H9 (cell line): ENCODE measurements at regions not wholly inside any gene's neighbourhood (a gene's known extent, or its start where the extent isn't known, plus 50 kb on each side); places are given as distances from the start of the nearest gene placed in this dataset.

ENCODE experiments used
- DNase-seq: peaks from one replicate; pipeline ENCODE4 v3.0.0-alpha.2; 2017
- H2AFZ ChIP-seq: one replicate; pipeline ENCODE4 v1.6.1; 2013; ENCODE audit warnings: mild to moderate bottlenecking, low read length, control low read depth, moderate library complexity
- H2AK5ac ChIP-seq: 2 replicates; pipeline ENCODE4 v1.6.1; 2013; ENCODE audit warnings: low read length, control low read depth, mixed read lengths; ENCODE audit not compliant: insufficient read length
- H2BK120ac ChIP-seq: one replicate; pipeline ENCODE4 v1.6.1; 2013; ENCODE audit warnings: low read depth, mild to moderate bottlenecking, low read length, control low read depth, inconsistent platforms; ENCODE audit not compliant: poor library complexity, severe bottlenecking
- H2BK12ac ChIP-seq: 2 replicates; pipeline ENCODE4 v1.6.1; 2013; ENCODE audit warnings: low read length, control low read depth, mixed read lengths, low read depth; ENCODE audit not compliant: insufficient read length
- H2BK15ac ChIP-seq: 2 replicates; pipeline ENCODE4 v1.6.1; 2013; ENCODE audit warnings: low read depth, low read length, control low read depth
- H2BK20ac ChIP-seq: one replicate; pipeline ENCODE4 v1.6.1; 2013; ENCODE audit warnings: low read depth, mild to moderate bottlenecking, low read length, control low read depth, inconsistent platforms; ENCODE audit not compliant: poor library complexity, severe bottlenecking
- H2BK5ac ChIP-seq: 2 replicates; pipeline ENCODE4 v1.6.1; 2013; ENCODE audit warnings: low read length, control low read depth, mixed read lengths; ENCODE audit not compliant: insufficient read length
- H3K14ac ChIP-seq: 2 replicates; pipeline ENCODE4 v1.6.1; 2013; ENCODE audit warnings: low read length, control low read depth; ENCODE audit not compliant: insufficient read depth
- H3K18ac ChIP-seq: 2 replicates; pipeline ENCODE4 v1.6.1; 2013; ENCODE audit warnings: low read depth, mild to moderate bottlenecking, mixed read lengths, low read length, control low read depth; ENCODE audit not compliant: insufficient read length
- H3K23ac ChIP-seq: 2 replicates; pipeline ENCODE4 v1.6.1; 2013; ENCODE audit warnings: low read length, control low read depth, mixed read lengths, low read depth; ENCODE audit not compliant: insufficient read length
- H3K23me2 ChIP-seq: 2 replicates; pipeline ENCODE4 v1.6.1; 2013; ENCODE audit warnings: low read depth, mild to moderate bottlenecking, mixed read lengths, low read length, control low read depth; ENCODE audit not compliant: insufficient read length, poor library complexity, severe bottlenecking
- H3K27ac ChIP-seq: 2 replicates; pipeline ENCODE4 v1.5.1; 2013; ENCODE audit warnings: low read length, control low read depth, mixed read lengths, low read depth; ENCODE audit not compliant: insufficient read length
- H3K27me3 ChIP-seq: 2 replicates; pipeline ENCODE4 v1.6.1; 2013; ENCODE audit warnings: low read length, control low read depth, inconsistent platforms; ENCODE audit not compliant: insufficient read depth
- H3K4ac ChIP-seq: 2 replicates; pipeline ENCODE4 v1.6.1; 2013; ENCODE audit warnings: low read depth, mild to moderate bottlenecking, control low read depth, inconsistent platforms, low read length, moderate library complexity
- H3K4me1 ChIP-seq: 2 replicates; pipeline ENCODE4 v1.6.1; 2013; ENCODE audit warnings: low read length, control low read depth, inconsistent platforms; ENCODE audit not compliant: insufficient read depth
- H3K4me2 ChIP-seq: 2 replicates; pipeline ENCODE4 v1.6.1; 2013; ENCODE audit warnings: low read length, control low read depth, mixed read lengths; ENCODE audit not compliant: insufficient read length, insufficient read depth
- H3K56ac ChIP-seq: 2 replicates; pipeline ENCODE4 v1.6.1; 2013; ENCODE audit warnings: low read depth, mild to moderate bottlenecking, mixed read lengths, low read length, control low read depth; ENCODE audit not compliant: insufficient read length
- H3K79me1 ChIP-seq: 2 replicates; pipeline ENCODE4 v1.6.1; 2013; ENCODE audit warnings: low read depth, mild to moderate bottlenecking, moderate library complexity, low read length, control low read depth, inconsistent platforms; ENCODE audit not compliant: insufficient read depth, poor library complexity, severe bottlenecking
- H3K79me2 ChIP-seq: 2 replicates; pipeline ENCODE4 v1.6.1; 2013; ENCODE audit warnings: low read length, control low read depth, inconsistent platforms; ENCODE audit not compliant: insufficient read depth
- H3K9ac ChIP-seq: 2 replicates; pipeline ENCODE4 v1.6.1; 2013; ENCODE audit warnings: low read length, control low read depth, mixed read lengths; ENCODE audit not compliant: insufficient read length; ENCODE audit errors: extremely low read depth
- H3K9me3 ChIP-seq: one replicate; pipeline ENCODE4 v1.6.1; 2013; ENCODE audit warnings: low read depth, low read length, inconsistent platforms; ENCODE audit not compliant: control insufficient read depth
- H3T11ph ChIP-seq: one replicate; pipeline ENCODE4 v1.6.1; 2013; ENCODE audit warnings: mild to moderate bottlenecking, low read length, control low read depth, inconsistent platforms
- H4K20me1 ChIP-seq: one replicate; pipeline ENCODE4 v1.6.1; 2013; ENCODE audit not compliant: control insufficient read depth, insufficient read length, insufficient read depth
- H4K5ac ChIP-seq: 2 replicates; pipeline ENCODE4 v1.6.1; 2013; ENCODE audit warnings: low read depth, mild to moderate bottlenecking, mixed read lengths, low read length, control low read depth; ENCODE audit not compliant: insufficient read length
- H4K8ac ChIP-seq: replicated peaks from 2 replicates; pipeline ENCODE4 v1.6.1; 2013; ENCODE audit warnings: low read length, control low read depth, mixed read lengths, low read depth; ENCODE audit not compliant: insufficient read length
- H4K91ac ChIP-seq: 2 replicates; pipeline ENCODE4 v1.6.1; 2013; ENCODE audit warnings: low read depth, mild to moderate bottlenecking, moderate library complexity, mixed read lengths, low read length, control low read depth; ENCODE audit not compliant: insufficient read length
- H3K27ac Mint-ChIP-seq, 3 experiments: 2 replicates in 2 of 3; 3 replicates in 1 of 3; pipeline ENCODE4 v1.8.0; 2020 to 2021; ENCODE audit warnings: mixed read lengths in 3 of 3, mild to moderate bottlenecking in 1 of 3, moderate library complexity in 1 of 3
- H3K27me3 Mint-ChIP-seq: 2 replicates; pipeline ENCODE4 v1.8.0; 2021; ENCODE audit warnings: low read depth, mild to moderate bottlenecking, moderate library complexity, mixed read lengths
- H3K36me3 Mint-ChIP-seq, 3 experiments: 2 replicates in 2 of 3; 3 replicates in 1 of 3; pipeline ENCODE4 v1.8.0; 2020 to 2021; ENCODE audit warnings: low read depth in 3 of 3, mixed read lengths in 3 of 3; ENCODE audit not compliant: insufficient read depth in 1 of 3
- H3K4me1 Mint-ChIP-seq, 2 experiments: 2 replicates each; pipeline ENCODE4 v1.8.0; 2020; ENCODE audit warnings: mixed read lengths in 2 of 2
- H3K4me3 Mint-ChIP-seq, 2 experiments: 2 replicates in 1 of 2; 3 replicates in 1 of 2; pipeline ENCODE4 v1.8.0; 2020 to 2021; ENCODE audit warnings: mild to moderate bottlenecking in 2 of 2, mixed read lengths in 2 of 2, moderate library complexity in 1 of 2
- H3K9me3 Mint-ChIP-seq, 2 experiments: 2 replicates in 1 of 2; 3 replicates in 1 of 2; pipeline ENCODE4 v1.8.0; 2020; ENCODE audit warnings: mild to moderate bottlenecking in 2 of 2, mixed read lengths in 2 of 2, moderate library complexity in 1 of 2
- CTCF ChIP-seq: fragments of 200-600 bp; sonication (generic); conservative IDR thresholded peaks from 3 replicates; pipeline ENCODE4 v1.8.0; 2021; ENCODE audit warnings: antibody characterized with exemption, mild to moderate bottlenecking
- WGBS: extraction: QIAGEN DNeasy Blood & Tissue Kit; methylation state at CpG from one replicate; pipeline ENCODE4 v1.1.7; 2013; ENCODE audit warnings: missing lambda C conversion rate, low lambda C conversion rate, mixed read lengths; ENCODE audit not compliant: insufficient read length; ENCODE audit errors: extremely low coverage; 5-methylcytosine and 5-hydroxymethylcytosine counted together

- Mint-ChIP-seq H3K9me3 (peaks cover 0 to 39% of the 10 kb centered on the region in 2 experiments; a peak in 2 of 5 replicates), H3K4me1 (no peaks in the 10 kb centered on the region), H3K4me3 (no peak overlapping the region), H3K27ac (no peak overlapping the region), H3K27me3 (peaks cover 2% of the 10 kb centered on the region), H3K36me3 (no peaks in the 10 kb centered on the region)
- H2AK5ac ChIP-seq = no peak overlapping the region
- no peak overlapping the region for H3T11ph ChIP-seq
- WGBS = no CpG with 5 or more reads among the region's 4 CpGs
- H3K27me3 ChIP-seq = no peaks in the 10 kb centered on the region
- H3K9ac ChIP-seq = no peak overlapping the region
- no peak overlapping the region for H2BK12ac ChIP-seq
- H3K79me1 ChIP-seq = no peaks in the 10 kb centered on the region
- H4K8ac ChIP-seq = no peak overlapping the region
- no peak overlapping the region for H4K91ac ChIP-seq
- no peaks in the 10 kb centered on the region for H4K20me1 ChIP-seq
- no peak overlapping the region for H3K4me2 ChIP-seq
- no peak overlapping the region for H3K23ac ChIP-seq
- H2AFZ ChIP-seq = no peak overlapping the region
- no peak overlapping the region for H3K27ac ChIP-seq
- no peak overlapping the region for H3K4ac ChIP-seq
- no peak for DNase-seq
- no peak overlapping the region for H2BK20ac ChIP-seq
- no peak overlapping the region for H4K5ac ChIP-seq
- no peak for TF ChIP-seq CTCF
- H3K79me2 ChIP-seq = no peaks in the 10 kb centered on the region
- H3K14ac ChIP-seq = no peak overlapping the region
- H3K23me2 ChIP-seq = no peaks in the 10 kb centered on the region
- no peaks in the 10 kb centered on the region for H3K4me1 ChIP-seq
- no peak overlapping the region for H2BK5ac ChIP-seq
- H3K56ac ChIP-seq = no peak overlapping the region
- no peak overlapping the region for H2BK15ac ChIP-seq
- no peaks in the 10 kb centered on the region for H3K9me3 ChIP-seq
- no peak overlapping the region for H2BK120ac ChIP-seq
- H3K18ac ChIP-seq = no peak overlapping the region
Observed at GRCh38 chr9:1156794-1157550, 106.8 kb downstream of the DMRT2 start.
